ENCODE measurements at regions not wholly inside any gene's neighbourhood (a gene's known extent, or its start where the extent isn't known, plus 50 kb on each side); places are given as distances from the start of the nearest gene placed in this dataset.

- TF ChIP-seq POLR2A (IDR thresholded peaks at IDR 0.05; ENCODE audit: low read depth, low read length) (no peak), POLR2AphosphoS5 (IDR thresholded peaks at IDR 0.05; ENCODE audit: low read depth, low read length) (no peak), SPI1 (IDR thresholded peaks at IDR 0.05; ENCODE audit: low read depth, low read length) (no peak)
These were observed 225.3 kb upstream of the PRSS1 start for GRCh38 chr7:142523821-142524460.
